Body of pancreas (tissue), 4 donors: ENCODE measurements at regions not wholly inside any gene's neighbourhood (a gene's known extent, or its start where the extent isn't known, plus 50 kb on each side); places are given as distances from the start of the nearest gene placed in this dataset.

Experiments used
- CTCF ChIP-seq, 7 experiments: fragments of 450-650 bp in 4 of 7; fragments of 200-600 bp in 3 of 7; sonication (generic) in 3 of 7; IDR thresholded peaks; one replicate each; pipeline ENCODE4 v1.5.1; 2016 to 2019; ENCODE audit warnings: antibody characterized with exemption in 7 of 7
- POLR2A ChIP-seq, 3 donors: fragments of 450-650 bp; IDR thresholded peaks; one replicate each; pipeline ENCODE4 v1.6.1; 2016; ENCODE audit warnings: antibody characterized with exemption in 3 of 3, mild to moderate bottlenecking in 2 of 3

- TF ChIP-seq CTCF (IDR thresholded peaks at IDR 0.05) (no peak), POLR2A (IDR thresholded peaks at IDR 0.05) (no peak)
These were observed 91.0 kb upstream of the FAM20C start for GRCh38 chr7:101146-102046.
